ENCODE measurements at regions not wholly inside any gene's neighbourhood (a gene's known extent, or its start where the extent isn't known, plus 50 kb on each side); places are given as distances from the start of the nearest gene placed in this dataset.

GRCh38 chr4:184306949-184307348 is 89.3 kb upstream of the ENPP6 start:
- TF ChIP-seq CTCF (IDR thresholded peaks at IDR 0.05) = no peak
- TF ChIP-seq ZFX (IDR thresholded peaks at IDR 0.05; ENCODE audit: borderline replicate concordance) = no peak

Data from 22Rv1 (cell line).